ENCODE measurements at regions not wholly inside any gene's neighbourhood (a gene's known extent, or its start where the extent isn't known, plus 50 kb on each side); places are given as distances from the start of the nearest gene placed in this dataset.

DNA sequence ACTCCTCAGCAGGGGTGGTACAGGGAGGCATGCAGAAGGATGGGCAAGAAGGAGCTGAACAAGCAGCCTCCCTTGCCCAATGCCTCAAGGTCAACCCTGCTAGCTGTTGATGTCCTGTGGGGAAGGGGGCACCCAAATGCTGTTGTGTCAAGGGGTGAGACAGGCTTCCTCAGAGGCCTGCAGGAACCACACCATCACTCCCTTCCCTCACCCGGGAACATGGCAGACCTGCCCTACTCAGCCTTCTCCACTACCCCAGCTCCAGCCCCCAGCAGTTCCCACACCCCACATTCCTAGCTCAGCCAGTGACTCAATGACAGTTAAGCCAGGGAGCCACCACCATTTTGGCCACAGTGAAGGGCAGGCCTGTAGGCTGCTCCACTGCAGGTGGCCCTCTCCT lies 53.9 kb upstream of the RMP24 start:
- intact Hi-C loops (cut with DNase I) = no loop called here
- no peak for DNase-seq (ENCODE audit: low spot score)

GRCh38 chr18:35919179-35919578 lies 53.3 kb upstream of the RMP24 start:
- no peak for DNase-seq (ENCODE audit: low spot score)
- intact Hi-C loops (cut with DNase I) = no loop called here

DNA sequence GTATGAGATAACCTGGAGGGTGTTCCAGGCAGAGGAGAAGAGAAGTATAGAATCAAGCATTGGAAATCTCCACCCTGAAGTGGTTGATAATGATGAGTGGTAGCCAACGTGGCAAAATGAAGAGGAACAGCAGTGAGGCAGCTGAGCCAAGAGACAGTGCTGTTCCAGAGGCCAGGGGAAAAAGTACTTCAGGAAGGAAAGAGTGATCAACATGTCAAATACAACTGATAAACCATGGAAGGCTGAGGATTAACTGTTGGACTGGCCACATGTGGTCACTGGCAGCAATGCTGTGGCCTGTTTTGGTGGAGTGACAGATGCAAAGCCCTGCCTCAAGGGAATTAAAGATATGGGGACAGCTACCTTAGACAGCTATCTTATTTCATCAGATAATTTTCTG lies 51.9 kb upstream of the RMP24 start:
- DNase-seq (ENCODE audit: low spot score) = no peak
- intact Hi-C loops (cut with DNase I) = no loop called here

Small RNAs in the stretch of these regions (microRNA-seq; reads per million reads assigned to microRNA genes)
- gene MIR187 (ENCODE audit: borderline microRNAs expressed in 2 of 2) = 6.1 to 6.3 reads per million in 2 donors

All from posterior vena cava (tissue), 2 donors.